Gastrocnemius medialis (tissue), 4 donors: ENCODE measurements at regions not wholly inside any gene's neighbourhood (a gene's known extent, or its start where the extent isn't known, plus 50 kb on each side); places are given as distances from the start of the nearest gene placed in this dataset.

ENCODE experiments used
- POLR2A ChIP-seq, 2 donors: fragments of 450-650 bp; IDR thresholded peaks; one replicate each; pipeline ENCODE4 v1.6.1; 2017; ENCODE audit warnings: antibody characterized with exemption in 2 of 2, mild to moderate bottlenecking in 2 of 2, moderate library complexity in 2 of 2
- TF ChIP-seq, protein P1 (sequence below), 5 experiments: fragments of 450-650 bp in 3 of 5; fragments of 200-600 bp in 2 of 5; sonication (generic) in 2 of 5; IDR thresholded peaks in 4 of 5; conservative IDR thresholded peaks in 1 of 5; 1 replicate in 4 of 5; 2 replicates in 1 of 5; pipeline ENCODE4 v1.5.1; 2016 to 2019; ENCODE audit warnings: antibody characterized with exemption in 5 of 5, mild to moderate bottlenecking in 3 of 5, moderate library complexity in 3 of 5

DNA sequence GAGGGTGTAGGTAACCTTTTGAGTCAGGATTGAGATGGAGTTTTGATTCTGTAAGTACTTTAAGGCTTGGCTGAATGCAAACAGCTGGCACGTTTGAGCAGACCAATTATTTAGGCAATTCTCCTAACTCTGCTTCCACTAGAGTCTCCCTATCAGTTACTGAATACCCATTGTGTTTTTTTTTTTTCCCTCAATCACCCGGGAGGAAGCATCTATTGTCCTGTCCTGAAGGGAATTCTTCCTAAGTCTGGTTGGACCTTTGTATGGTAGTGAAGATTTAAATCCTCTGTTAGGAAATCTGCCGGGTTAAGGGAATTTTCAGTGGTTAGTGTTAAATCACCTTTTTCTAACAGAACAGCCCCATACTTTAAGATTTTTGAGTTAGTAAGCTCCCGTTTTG lies 571.2 kb upstream of the USP24 start:
- no peak for TF ChIP-seq POLR2A (IDR thresholded peaks at IDR 0.05)
- TF ChIP-seq, protein P1, sequence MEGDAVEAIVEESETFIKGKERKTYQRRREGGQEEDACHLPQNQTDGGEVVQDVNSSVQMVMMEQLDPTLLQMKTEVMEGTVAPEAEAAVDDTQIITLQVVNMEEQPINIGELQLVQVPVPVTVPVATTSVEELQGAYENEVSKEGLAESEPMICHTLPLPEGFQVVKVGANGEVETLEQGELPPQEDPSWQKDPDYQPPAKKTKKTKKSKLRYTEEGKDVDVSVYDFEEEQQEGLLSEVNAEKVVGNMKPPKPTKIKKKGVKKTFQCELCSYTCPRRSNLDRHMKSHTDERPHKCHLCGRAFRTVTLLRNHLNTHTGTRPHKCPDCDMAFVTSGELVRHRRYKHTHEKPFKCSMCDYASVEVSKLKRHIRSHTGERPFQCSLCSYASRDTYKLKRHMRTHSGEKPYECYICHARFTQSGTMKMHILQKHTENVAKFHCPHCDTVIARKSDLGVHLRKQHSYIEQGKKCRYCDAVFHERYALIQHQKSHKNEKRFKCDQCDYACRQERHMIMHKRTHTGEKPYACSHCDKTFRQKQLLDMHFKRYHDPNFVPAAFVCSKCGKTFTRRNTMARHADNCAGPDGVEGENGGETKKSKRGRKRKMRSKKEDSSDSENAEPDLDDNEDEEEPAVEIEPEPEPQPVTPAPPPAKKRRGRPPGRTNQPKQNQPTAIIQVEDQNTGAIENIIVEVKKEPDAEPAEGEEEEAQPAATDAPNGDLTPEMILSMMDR (IDR thresholded peaks at IDR 0.05 in 4 of 5, conservative IDR thresholded peaks at IDR 0.05 in 1 of 5) = no peak
